Spinal cord (tissue), 9 donors: ENCODE measurements at regions not wholly inside any gene's neighbourhood (a gene's known extent, or its start where the extent isn't known, plus 50 kb on each side); places are given as distances from the start of the nearest gene placed in this dataset.

ENCODE experiments used
- DNase-seq, 6 donors: peaks; one replicate each; pipeline versions ENCODE4 v3.0.0 to v3.0.0-alpha.2; 2013 to 2015; ENCODE audit warnings: low spot score in 6 of 6, low read depth in 4 of 6
- H3K27ac ChIP-seq: one replicate; pipeline ENCODE4 v1.5.1; 2013; ENCODE audit warnings: low read depth, low read length, control low read depth
- H3K27me3 ChIP-seq: one replicate; pipeline ENCODE4 v1.6.1; 2013; ENCODE audit warnings: low read length; ENCODE audit not compliant: control insufficient read depth, insufficient read depth
- H3K36me3 ChIP-seq: one replicate; pipeline ENCODE4 v1.6.1; 2013; ENCODE audit warnings: low read length; ENCODE audit not compliant: control insufficient read depth, insufficient read depth
- H3K4me1 ChIP-seq: one replicate; pipeline ENCODE4 v1.6.1; 2013; ENCODE audit warnings: low read length; ENCODE audit not compliant: control insufficient read depth, insufficient read depth
- H3K4me3 ChIP-seq: one replicate; pipeline ENCODE4 v1.5.1; 2013; ENCODE audit warnings: low read depth, low read length, control low read depth
- H3K9me3 ChIP-seq: one replicate; pipeline ENCODE4 v1.6.1; 2013; ENCODE audit warnings: low read length; ENCODE audit not compliant: control insufficient read depth, insufficient read depth
- WGBS: methylation state at CpG from one replicate; pipeline ENCODE4 v1.1.5; 2013; ENCODE audit warnings: missing lambda C conversion rate; ENCODE audit not compliant: insufficient coverage; 5-methylcytosine and 5-hydroxymethylcytosine counted together
- donor health status: healthy.

DNA sequence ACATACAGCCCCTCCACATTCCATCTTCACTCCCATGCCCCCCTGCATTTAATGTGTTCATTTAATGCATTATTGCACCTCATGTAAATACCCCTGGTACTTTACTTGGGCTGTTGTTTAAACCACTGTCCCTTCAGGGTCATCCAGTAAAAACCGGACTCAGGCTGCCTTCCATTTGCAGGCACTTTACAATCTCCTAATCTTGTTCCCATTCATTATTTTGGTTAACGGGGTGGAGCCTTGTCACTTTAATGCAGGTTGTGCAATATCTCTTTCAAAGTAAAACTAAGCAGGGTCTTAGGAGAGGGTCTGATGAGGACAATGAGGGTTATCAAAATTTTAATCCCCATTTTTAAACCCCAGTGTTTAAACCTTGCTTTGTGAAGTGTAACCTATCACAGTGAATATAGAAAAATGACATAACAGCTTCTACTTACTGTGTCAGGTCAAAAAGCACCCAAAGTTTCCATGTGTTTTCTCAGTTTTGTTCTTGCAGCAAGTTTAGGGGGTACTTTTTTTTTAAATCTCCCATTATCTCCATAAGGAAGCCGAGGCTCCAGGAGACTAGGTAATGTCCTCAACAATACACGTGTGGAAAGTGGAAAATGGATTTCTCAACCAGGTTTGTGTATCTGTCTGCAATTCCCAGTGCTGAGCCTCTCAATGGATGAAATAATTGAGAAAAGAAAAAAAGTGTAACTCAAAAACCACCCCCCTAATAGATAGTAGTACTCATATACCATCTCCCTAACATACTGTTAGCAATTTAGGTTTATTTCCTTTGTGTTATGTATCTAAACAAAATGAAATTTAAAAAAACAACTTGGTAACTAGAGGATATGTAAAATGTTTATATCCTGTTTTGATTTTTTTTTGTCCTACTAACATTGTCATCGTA, 54.2 kb upstream of the SPRY4 start:
- Histone ChIP-seq H3K4me3 (no peak overlapping the region), H3K4me1 (peaks cover 8% of the 10 kb centered on the region), H3K27me3 (no peaks in the 10 kb centered on the region), H3K9me3 (no peaks in the 10 kb centered on the region), H3K36me3 (no peaks in the 10 kb centered on the region), H3K27ac (no peak overlapping the region)
- DNase-seq, result peak in 1 of 6 donors; percentile 52
- WGBS, result no CpG with 5 or more reads among the region's 5 CpGs

DNA sequence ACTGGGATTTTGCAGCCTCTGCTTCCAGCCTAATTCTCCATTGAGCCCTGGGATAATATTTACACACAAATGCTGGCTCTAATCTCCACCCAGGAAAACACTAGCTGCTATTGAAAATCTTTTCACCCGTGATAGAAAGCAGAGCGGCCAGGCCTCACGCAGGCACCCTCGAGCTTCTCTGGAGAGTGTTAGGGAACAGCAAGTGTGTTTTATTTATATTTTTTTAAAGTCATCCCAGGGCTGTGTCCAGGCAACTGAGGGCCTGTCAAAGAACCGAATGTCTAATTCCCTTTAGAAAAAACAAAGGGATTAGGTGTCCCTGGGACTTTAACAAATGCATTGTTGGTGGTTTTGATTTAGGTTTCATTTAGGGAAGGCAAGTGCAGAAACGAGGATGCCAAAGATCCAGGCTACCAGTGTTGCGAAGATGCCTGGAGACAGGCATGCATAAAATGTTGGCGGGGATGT, 51.2 kb upstream of the SPRY4 start:
- Histone ChIP-seq H3K27ac (no peak overlapping the region), H3K27me3 (no peaks in the 10 kb centered on the region), H3K4me1 (peaks cover 8% of the 10 kb centered on the region), H3K4me3 (no peak overlapping the region), H3K9me3 (no peaks in the 10 kb centered on the region), H3K36me3 (no peaks in the 10 kb centered on the region)
- DNase-seq, result peak in 1 of 6 donors; percentile 66
- WGBS, result 47% methylated on average over 2 of the region's 8 CpGs
